ACC112 (cell line): ENCODE measurements at regions not wholly inside any gene's neighbourhood (a gene's known extent, or its start where the extent isn't known, plus 50 kb on each side); places are given as distances from the start of the nearest gene placed in this dataset.
A peak's percentile ranks its signal among the peaks of the same experiment; 100 is the strongest.
"Not testable (repeated sequence)": the region's sequence is repeated elsewhere in the genome, so short reads cannot be mapped to it uniquely, and the experiment has no call there.

Experiments used
- H2AFZ ChIP-seq: fragments of 200-600 bp; sonication (generic); one replicate; pipeline ENCODE4 v1.6.0; 2017; ENCODE audit warnings: antibody characterized with exemption, low read length; ENCODE audit not compliant: unreplicated experiment
- H3K27ac ChIP-seq: fragments of 200-600 bp; sonication (generic); 2 replicates; pipeline ENCODE4 v1.5.1; 2014; ENCODE audit warnings: low read depth, mild to moderate bottlenecking, antibody characterized with exemption, low read length, moderate library complexity
- H3K27me3 ChIP-seq: fragments of 200-600 bp; sonication (generic); 2 replicates; pipeline ENCODE4 v1.6.1; 2014; ENCODE audit warnings: mild to moderate bottlenecking, antibody characterized with exemption, low read length, moderate library complexity, mixed read lengths; ENCODE audit not compliant: insufficient read depth
- H3K36me3 ChIP-seq: fragments of 200-600 bp; sonication (generic); 2 replicates; pipeline ENCODE4 v1.6.1; 2016; ENCODE audit warnings: mild to moderate bottlenecking, antibody characterized with exemption, low read length, moderate library complexity, mixed read lengths; ENCODE audit not compliant: insufficient read depth
- H3K4me1 ChIP-seq: fragments of 200-600 bp; sonication (generic); one replicate; pipeline ENCODE4 v1.6.1; 2016; ENCODE audit warnings: low read length, mixed read lengths; ENCODE audit not compliant: insufficient read depth, unreplicated experiment, control insufficient read depth
- H3K4me3 ChIP-seq: fragments of 200-600 bp; sonication (generic); 2 replicates; pipeline ENCODE4 v1.5.1; 2014; ENCODE audit warnings: mild to moderate bottlenecking, low read depth, low read length
- H3K79me2 ChIP-seq: fragments of 200-600 bp; sonication (generic); one replicate; pipeline ENCODE4 v1.6.0; 2016; ENCODE audit warnings: low read length; ENCODE audit not compliant: control insufficient read depth, unreplicated experiment, insufficient read depth

- Histone ChIP-seq H3K36me3 (no peaks in the 10 kb centered on the region), H3K4me1 (no peaks in the 10 kb centered on the region), H3K27me3 (peaks cover 27% of the 10 kb centered on the region), H3K4me3 (peak overlapping the region; percentile 51), H2AFZ (peak overlapping the region; percentile 68), H3K79me2 (no peaks in the 10 kb centered on the region), H3K27ac (no peak overlapping the region)
Observed at GRCh38 chr2:91839904-91840868, 3031.0 kb upstream of the TEKT4 start.

- peaks cover 27% of the 10 kb centered on the region for H3K27me3 ChIP-seq
- H3K4me1 ChIP-seq, H3K36me3 ChIP-seq, H3K27ac ChIP-seq, H3K79me2 ChIP-seq, H2AFZ ChIP-seq, H3K4me3 ChIP-seq: not testable (repeated sequence)
Observed at GRCh38 chr2:91842264-91842663, 3029.0 kb upstream of the TEKT4 start.

- H3K36me3 ChIP-seq, H2AFZ ChIP-seq, H3K4me3 ChIP-seq, H3K79me2 ChIP-seq, H3K27ac ChIP-seq, H3K4me1 ChIP-seq: not testable (repeated sequence)
- H3K27me3 ChIP-seq: peaks cover 27% of the 10 kb centered on the region
Observed at GRCh38 chr2:91842913-91843312, 3028.3 kb upstream of the TEKT4 start.

GRCh38 chr2:91843723-91844450 lies 3027.3 kb upstream of the TEKT4 start:
- not testable (repeated sequence) for H3K4me1 ChIP-seq, H3K79me2 ChIP-seq, H3K36me3 ChIP-seq, H3K4me3 ChIP-seq, H3K27ac ChIP-seq, H2AFZ ChIP-seq
- H3K27me3 ChIP-seq: peaks cover 27% of the 10 kb centered on the region

GRCh38 chr2:91844451-91844825 lies 3026.8 kb upstream of the TEKT4 start:
- not testable (repeated sequence) for H3K27ac ChIP-seq, H3K4me3 ChIP-seq, H3K36me3 ChIP-seq, H2AFZ ChIP-seq, H3K4me1 ChIP-seq, H3K79me2 ChIP-seq
- H3K27me3 ChIP-seq: peaks cover 29% of the 10 kb centered on the region

- H3K27ac ChIP-seq, H3K4me1 ChIP-seq: not testable (repeated sequence)
Observed at GRCh38 chr2:91846388-91846787, 3024.8 kb upstream of the TEKT4 start.

GRCh38 chr2:91851689-91852420 lies 3019.4 kb upstream of the TEKT4 start:
- H3K27ac ChIP-seq, H3K27me3 ChIP-seq: not testable (repeated sequence)

More at GRCh38 chr2:91846388-91846787, 3024.8 kb upstream of the TEKT4 start:
- not testable (repeated sequence) for H2AFZ ChIP-seq, H3K36me3 ChIP-seq, H3K79me2 ChIP-seq, H3K4me3 ChIP-seq
- H3K27me3 ChIP-seq: peaks cover 10% of the 10 kb centered on the region

GRCh38 chr2:91856971-91857370 lies 3014.3 kb upstream of the TEKT4 start:
- H3K27ac ChIP-seq, H3K36me3 ChIP-seq, H3K27me3 ChIP-seq, H3K79me2 ChIP-seq, H3K4me3 ChIP-seq, H3K4me1 ChIP-seq, H2AFZ ChIP-seq: not testable (repeated sequence)

More at GRCh38 chr2:91851689-91852420, 3019.4 kb upstream of the TEKT4 start:
- H3K36me3 ChIP-seq, H3K4me3 ChIP-seq, H2AFZ ChIP-seq, H3K4me1 ChIP-seq, H3K79me2 ChIP-seq: not testable (repeated sequence)

- H2AFZ ChIP-seq, H3K36me3 ChIP-seq, H3K79me2 ChIP-seq, H3K27me3 ChIP-seq, H3K4me1 ChIP-seq, H3K27ac ChIP-seq, H3K4me3 ChIP-seq: not testable (repeated sequence)
Observed at GRCh38 chr2:91857711-91858110, 3013.5 kb upstream of the TEKT4 start.

GRCh38 chr2:91871716-91872115 lies 2999.5 kb upstream of the TEKT4 start:
- not testable (repeated sequence) for H3K27me3 ChIP-seq, H3K27ac ChIP-seq, H3K4me3 ChIP-seq, H3K36me3 ChIP-seq, H3K79me2 ChIP-seq, H2AFZ ChIP-seq, H3K4me1 ChIP-seq
